ENCODE measurements at regions not wholly inside any gene's neighbourhood (a gene's known extent, or its start where the extent isn't known, plus 50 kb on each side); places are given as distances from the start of the nearest gene placed in this dataset.

DNA sequence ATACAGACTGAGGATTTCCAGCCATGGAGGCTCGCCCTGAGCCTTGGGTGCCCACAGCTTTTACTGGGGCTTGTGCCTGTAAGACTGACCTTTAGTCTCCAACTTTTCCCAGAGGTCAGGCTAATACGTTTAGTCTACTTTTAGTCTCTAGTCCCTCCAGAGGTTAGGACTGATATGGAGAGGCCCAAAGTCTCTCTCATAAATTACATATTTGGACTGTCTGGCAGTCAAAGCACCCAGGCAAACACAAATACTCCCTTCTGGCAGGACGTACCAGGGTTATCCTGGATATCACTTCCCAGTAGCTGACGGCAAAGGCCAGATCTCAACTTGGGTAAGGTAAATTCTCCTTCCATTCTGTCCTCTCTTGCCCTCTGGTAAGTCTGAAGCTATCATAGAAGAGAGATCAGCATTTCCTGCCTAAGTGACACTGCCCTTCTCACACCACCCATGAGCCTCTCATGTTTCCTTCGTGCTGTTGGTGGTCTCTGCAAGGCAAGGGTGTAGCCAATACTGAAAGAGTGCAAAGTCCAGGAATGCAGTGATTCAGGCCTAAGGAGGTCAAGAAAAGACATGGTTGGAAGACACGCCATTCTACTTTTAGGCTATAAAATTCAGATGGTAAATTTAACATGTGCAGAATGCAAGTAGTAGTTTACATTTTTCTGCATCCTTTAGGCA lies 69.3 kb upstream of the NEDD4L start:
- H3K9me3 ChIP-seq, result no peaks in the 10 kb centered on the region
- H3K27ac ChIP-seq, result no peak overlapping the region
- no peaks in the 10 kb centered on the region for H3K27me3 ChIP-seq
- TF ChIP-seq, protein P1, sequence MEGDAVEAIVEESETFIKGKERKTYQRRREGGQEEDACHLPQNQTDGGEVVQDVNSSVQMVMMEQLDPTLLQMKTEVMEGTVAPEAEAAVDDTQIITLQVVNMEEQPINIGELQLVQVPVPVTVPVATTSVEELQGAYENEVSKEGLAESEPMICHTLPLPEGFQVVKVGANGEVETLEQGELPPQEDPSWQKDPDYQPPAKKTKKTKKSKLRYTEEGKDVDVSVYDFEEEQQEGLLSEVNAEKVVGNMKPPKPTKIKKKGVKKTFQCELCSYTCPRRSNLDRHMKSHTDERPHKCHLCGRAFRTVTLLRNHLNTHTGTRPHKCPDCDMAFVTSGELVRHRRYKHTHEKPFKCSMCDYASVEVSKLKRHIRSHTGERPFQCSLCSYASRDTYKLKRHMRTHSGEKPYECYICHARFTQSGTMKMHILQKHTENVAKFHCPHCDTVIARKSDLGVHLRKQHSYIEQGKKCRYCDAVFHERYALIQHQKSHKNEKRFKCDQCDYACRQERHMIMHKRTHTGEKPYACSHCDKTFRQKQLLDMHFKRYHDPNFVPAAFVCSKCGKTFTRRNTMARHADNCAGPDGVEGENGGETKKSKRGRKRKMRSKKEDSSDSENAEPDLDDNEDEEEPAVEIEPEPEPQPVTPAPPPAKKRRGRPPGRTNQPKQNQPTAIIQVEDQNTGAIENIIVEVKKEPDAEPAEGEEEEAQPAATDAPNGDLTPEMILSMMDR (IDR thresholded peaks at IDR 0.05), result no peak
- DNase-seq (ENCODE audit: low spot score), result no peak
- H3K36me3 ChIP-seq, result no peaks in the 10 kb centered on the region
- H3K4me1 ChIP-seq, result no peaks in the 10 kb centered on the region
- H3K4me3 ChIP-seq, result no peak overlapping the region

DNA sequence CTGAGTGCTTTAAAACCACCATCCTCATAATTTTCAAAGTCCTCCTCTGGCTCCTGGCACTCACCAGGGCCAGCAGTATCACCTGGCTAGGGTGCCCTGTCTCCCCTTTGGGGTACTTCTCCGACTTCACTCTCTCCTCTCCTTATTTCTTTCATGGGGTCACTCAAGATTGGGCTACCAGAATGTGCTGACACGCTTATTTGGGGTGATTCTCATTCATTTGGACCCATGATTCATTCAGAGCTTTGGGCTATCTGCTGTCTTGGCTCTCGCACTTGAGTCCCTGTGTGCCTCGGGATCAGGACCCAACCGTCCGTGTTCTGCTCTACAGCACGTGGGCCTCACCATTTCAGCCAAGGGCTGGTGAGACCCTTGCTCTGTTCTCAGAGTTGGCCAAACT lies 70.1 kb upstream of the NEDD4L start:
- H3K27me3 ChIP-seq, result no peaks in the 10 kb centered on the region
- DNase-seq (ENCODE audit: low spot score), result no peak
- TF ChIP-seq, protein P1 (IDR thresholded peaks at IDR 0.05), result no peak
- H3K36me3 ChIP-seq, result no peaks in the 10 kb centered on the region
- no peaks in the 10 kb centered on the region for H3K9me3 ChIP-seq
- no peak overlapping the region for H3K27ac ChIP-seq
- no peaks in the 10 kb centered on the region for H3K4me1 ChIP-seq
- H3K4me3 ChIP-seq, result no peak overlapping the region

DNA sequence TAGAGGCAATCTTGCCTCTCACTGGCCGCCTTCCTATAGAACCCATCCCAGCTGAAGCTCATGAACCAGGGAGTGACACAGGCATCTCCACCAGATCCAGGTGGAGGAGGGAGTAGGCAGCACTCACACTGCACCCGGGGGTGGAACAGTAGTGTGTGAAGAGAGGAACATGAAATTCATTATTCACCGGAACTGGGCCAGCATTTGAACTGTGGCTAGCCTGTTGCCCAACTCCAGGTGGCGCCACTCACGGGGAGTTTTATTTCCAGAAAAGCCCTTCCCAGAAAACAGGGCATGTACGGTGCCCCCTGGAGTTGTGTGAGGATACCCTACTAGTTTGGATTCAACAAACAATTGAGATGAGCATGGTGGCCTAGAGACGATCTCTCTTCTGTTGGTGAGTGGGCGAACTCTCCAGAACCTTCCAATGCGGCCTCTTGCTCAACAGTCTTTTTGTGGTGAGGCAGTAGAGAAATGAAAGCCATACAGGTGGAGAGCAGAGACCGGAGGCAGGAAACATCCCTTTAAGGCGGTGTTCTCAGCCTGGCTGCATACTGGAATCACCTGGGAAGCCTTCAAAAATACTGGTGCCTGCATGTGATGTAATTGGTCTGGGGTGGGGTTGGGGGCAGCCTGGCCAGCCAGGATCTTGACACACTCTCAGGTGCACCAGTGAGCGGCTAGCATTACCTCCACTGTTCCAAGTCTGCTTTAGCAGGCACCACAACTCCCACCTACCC lies 73.5 kb upstream of the NEDD4L start:
- Histone ChIP-seq H3K27me3 (no peaks in the 10 kb centered on the region), H3K27ac (no peak overlapping the region), H3K36me3 (no peaks in the 10 kb centered on the region), H3K4me3 (no peak overlapping the region), H3K9me3 (no peaks in the 10 kb centered on the region), H3K4me1 (no peaks in the 10 kb centered on the region)
- TF ChIP-seq, protein P1 (IDR thresholded peaks at IDR 0.05), result no peak
- DNase-seq (ENCODE audit: low spot score), result no peak

DNA sequence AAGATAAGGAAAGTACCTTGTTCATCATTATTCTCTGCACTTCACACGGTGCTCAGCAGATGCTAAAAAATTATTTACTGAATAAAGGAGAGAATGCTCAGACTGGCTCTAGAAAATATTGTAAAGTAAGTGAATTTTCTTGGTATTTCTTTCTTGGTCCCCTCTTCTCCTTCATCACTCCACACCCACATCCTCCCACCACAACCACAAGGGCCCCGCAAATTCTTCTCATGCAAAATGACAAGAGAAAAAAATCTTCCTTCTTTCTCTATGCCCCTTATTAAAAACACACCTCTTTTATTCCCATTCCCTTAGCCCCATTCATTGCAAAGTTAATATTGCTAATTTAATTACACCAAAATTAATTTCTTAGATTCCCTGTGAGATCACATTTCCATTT lies 74.2 kb upstream of the NEDD4L start:
- Histone ChIP-seq H3K36me3 (no peaks in the 10 kb centered on the region), H3K4me3 (no peak overlapping the region), H3K27me3 (no peaks in the 10 kb centered on the region), H3K9me3 (no peaks in the 10 kb centered on the region), H3K4me1 (no peaks in the 10 kb centered on the region), H3K27ac (no peak overlapping the region)
- TF ChIP-seq, protein P1 (IDR thresholded peaks at IDR 0.05), result no peak
- no peak for DNase-seq (ENCODE audit: low spot score)

DNA sequence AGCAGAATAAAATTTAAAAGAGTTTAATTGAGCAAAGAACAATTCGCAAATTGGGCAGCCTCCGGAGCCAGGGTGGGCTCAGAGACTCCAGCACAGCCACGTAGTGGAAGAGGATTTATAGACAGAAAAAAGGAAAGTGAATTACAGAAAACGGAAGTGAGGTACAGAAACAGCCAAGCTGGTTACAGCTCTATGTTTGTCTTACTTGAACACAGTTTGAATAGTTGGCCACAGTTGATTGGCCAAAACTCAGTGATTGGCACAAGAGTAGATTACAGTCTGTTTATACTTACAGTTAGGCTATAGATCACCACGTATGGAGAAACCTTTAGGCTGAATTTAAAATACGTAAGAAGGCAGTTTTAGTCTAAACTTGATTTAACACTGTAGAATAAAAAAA lies 78.8 kb upstream of the NEDD4L start:
- Histone ChIP-seq H3K4me1 (no peaks in the 10 kb centered on the region), H3K27ac (no peak overlapping the region), H3K27me3 (no peaks in the 10 kb centered on the region), H3K4me3 (no peak overlapping the region), H3K9me3 (no peaks in the 10 kb centered on the region), H3K36me3 (no peaks in the 10 kb centered on the region)
- TF ChIP-seq, protein P1 (IDR thresholded peaks at IDR 0.05), result no peak
- no peak for DNase-seq (ENCODE audit: low spot score)
